ENCODE measurements at regions not wholly inside any gene's neighbourhood (a gene's known extent, or its start where the extent isn't known, plus 50 kb on each side); places are given as distances from the start of the nearest gene placed in this dataset.

GRCh38 chr7:25907731-25908130 is 244.3 kb upstream of the NFE2L3 start:
- no peak for TF ChIP-seq CTCF (conservative IDR thresholded peaks at IDR 0.05 in 1 of 2, IDR thresholded peaks at IDR 0.05 in 1 of 2; ENCODE audit: extremely low read depth in 1 of 2, insufficient read depth in 1 of 2, low read depth in 1 of 2, low read length in 2 of 2)
- TF ChIP-seq EZH2 (IDR thresholded peaks at IDR 0.05; ENCODE audit: borderline replicate concordance, low read length): no peak
